Hematopoietic multipotent progenitor cell treated with erythropoietin and hydrocortisone succinate and interleukin-3 and kit ligand, for 4 days (in vitro differentiated cells): ENCODE measurements at regions not wholly inside any gene's neighbourhood (a gene's known extent, or its start where the extent isn't known, plus 50 kb on each side); places are given as distances from the start of the nearest gene placed in this dataset.

Experiments
- DNase-seq: peaks from one replicate; pipeline ENCODE4 v3.0.0-alpha.2; 2015

DNA sequence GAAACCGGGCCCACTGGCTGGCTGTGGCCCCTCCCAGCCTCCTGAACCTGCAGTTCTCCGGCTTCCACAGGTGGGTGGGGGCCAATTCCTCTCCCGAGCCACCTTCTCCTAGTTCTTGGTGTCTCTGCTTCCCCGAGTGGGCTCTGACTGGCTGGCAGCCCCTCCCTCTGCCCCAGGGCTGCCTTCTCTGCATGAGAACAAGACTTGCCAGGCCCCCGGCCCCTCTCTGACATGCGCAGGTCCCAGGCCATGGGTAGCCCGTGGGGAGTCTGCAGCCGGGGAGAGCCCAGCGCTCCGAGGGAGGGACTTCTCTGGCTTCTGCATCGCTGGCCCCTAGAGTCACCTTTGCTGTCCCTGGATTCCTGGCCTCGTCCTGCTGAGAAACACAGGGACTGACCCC lies 421.7 kb downstream of the IRX2 start:
- no peak for DNase-seq

DNA sequence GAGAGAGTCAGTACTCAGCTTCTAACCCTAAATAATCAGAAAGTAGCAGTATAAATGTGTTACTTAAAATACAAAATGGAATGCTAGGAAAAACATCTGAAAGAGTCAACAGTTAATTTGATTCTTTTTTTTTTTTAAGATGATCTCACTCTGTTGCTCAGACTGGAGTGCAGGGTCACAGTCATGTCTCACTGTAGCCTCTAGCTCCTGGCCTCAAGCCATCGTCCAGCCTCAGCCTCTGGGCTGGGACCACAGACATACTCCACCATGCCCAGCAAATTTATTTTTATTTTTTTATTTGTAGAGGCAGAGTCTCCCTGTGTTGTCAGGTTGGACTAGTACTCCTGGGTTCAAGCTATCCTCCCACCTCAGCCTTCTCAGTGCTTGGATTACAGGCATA lies 424.9 kb downstream of the IRX2 start:
- no peak for DNase-seq

DNA sequence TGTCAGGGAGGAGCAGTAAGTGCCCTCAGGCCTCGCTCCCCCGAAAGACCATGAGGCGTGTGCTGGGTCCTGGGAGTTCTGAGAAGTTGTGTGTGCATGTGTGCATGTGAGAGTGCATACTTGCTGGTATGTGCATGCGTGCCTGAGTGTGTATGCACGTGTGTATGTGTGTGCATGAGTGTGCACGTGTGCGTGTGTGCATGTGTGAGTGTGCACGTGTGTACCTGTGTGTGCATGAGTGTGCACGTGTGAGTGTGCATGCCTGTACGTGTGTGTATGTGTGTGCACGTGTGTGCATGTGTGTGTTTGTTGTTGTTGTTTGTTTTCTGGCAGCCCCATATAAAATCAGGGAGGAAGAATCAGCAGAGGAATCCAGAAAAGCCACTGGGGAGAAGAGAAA lies 426.7 kb downstream of the IRX2 start:
- DNase-seq, result no peak

DNA sequence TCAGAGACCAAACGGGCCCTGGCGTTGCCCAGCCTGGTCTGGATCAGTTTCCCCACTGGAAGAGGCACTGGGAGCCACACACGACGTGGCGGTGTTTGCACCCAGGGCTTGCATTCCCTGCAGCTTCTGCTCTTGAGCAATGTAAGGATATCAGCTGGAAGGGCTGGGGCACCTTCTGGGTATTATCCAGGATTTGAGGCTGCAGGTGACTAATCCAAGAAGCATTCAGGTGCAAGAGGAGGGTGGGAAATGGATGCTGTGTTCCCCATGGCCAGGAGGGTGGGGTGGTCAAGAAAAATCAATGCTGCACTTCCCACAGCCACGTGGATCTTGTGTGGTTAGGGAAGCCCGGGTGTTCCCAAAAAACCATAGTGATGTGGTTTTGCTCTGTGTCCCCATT lies 430.9 kb downstream of the IRX2 start:
- DNase-seq, result no peak

DNA sequence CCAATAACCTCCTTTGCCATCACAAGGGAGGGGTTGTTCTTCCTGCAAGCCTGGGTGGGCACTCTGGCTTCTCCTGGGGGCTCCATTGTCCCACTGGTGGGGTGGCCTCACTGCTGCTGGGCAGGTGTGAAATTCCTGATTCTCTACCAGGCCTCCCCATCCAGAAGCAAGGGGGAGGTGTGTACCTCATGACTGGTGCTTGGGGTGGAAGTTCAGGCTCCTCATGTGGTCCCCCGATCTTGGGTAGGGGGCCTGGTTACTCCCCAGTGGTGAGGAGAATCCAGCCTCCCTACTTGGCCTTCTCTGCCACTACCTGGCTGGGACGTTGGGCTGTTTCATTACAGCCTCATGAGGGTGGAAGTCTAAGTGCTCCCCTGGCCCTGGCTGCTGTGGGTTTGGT lies 433.9 kb downstream of the IRX2 start:
- no peak for DNase-seq

DNA sequence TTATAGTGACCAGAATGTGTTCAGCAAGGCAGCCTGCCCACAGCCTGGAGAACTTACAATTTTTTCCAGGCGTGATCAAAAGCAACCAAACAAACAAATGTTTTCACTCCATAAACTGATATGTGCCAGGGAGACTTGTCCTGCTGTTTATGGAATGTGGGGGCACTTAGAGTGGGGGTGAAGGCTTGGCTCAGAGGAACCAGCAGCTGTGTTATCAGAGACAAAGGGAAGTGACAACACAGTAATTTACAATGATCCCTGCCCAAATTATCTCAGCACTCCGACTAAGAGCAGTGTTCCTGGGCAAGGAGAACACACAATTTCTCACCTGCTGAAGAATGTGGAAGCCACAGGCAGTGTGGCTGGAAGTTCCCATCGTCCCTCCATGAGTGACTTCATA lies 429.1 kb upstream of the IRX4 start:
- no peak for DNase-seq

DNA sequence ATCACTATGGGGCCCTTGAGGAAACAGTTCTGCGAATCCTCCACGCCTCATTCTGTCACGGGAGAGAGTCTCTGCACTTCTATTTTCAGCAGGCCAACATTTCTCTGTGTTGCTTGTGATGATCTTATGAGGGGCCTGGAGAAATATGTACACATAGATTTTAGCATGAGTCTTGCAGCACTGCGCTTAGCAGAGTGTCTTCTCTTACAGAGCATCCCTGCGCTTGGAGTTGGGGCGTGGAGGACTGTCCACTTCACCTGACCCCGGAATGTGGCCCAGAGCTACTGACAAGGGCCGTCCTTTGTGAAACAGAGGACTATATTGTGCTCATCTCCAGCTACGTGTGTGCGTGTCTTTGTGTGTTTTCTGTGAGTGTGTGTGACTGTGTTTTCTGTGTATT lies 428.2 kb upstream of the IRX4 start:
- no peak for DNase-seq

DNA sequence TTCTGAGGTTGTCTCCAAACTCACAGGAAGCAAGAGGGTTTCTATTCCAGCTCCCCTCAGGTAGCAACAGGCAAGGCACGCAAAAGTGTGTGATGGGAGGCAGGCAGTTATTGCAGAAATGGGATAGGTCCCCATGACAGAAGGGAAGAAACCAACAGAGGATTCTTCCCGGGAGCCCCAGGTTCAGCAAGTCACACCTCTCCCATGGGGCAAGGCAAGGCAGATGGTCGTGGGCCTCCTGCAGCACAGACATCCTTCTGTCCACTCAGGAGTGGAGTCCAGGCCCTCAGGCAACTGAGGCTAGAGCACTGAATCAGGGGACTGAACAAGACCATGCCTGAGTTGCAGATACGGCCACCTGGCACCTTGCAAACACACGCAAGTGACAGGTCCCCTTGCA lies 424.9 kb upstream of the IRX4 start:
- DNase-seq, result no peak

- no peak for DNase-seq
These were observed 424.0 kb upstream of the IRX4 start for GRCh38 chr5:2306711-2307110.

- no peak for DNase-seq
These were observed 420.8 kb upstream of the IRX4 start for GRCh38 chr5:2303431-2304100.

DNA sequence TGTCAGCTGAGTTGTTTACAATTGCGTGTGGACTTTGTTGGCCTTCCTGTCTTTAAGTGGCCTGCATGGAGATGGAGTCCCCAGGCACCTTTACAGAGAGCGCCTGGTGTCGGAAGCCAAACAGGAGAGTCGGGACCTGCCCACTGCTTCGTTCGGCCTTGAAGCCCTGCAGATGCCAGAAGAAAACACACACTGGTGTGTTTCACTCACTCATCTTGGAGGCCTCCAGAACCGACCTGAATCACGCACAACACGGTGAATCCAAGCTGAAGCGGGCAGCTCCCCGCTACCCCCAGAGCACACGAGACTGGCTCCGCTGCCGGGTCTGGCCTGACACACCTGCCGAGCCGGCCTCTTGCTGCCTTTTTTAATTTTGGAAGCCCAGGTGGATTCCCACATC lies 419.4 kb upstream of the IRX4 start:
- no peak for DNase-seq

GRCh38 chr5:2300861-2301574 lies 418.3 kb upstream of the IRX4 start:
- no peak for DNase-seq

- no peak for DNase-seq
These were observed 417.7 kb upstream of the IRX4 start for GRCh38 chr5:2300421-2300820.

- DNase-seq, result no peak
These were observed 416.9 kb upstream of the IRX4 start for GRCh38 chr5:2299388-2300220.

DNA sequence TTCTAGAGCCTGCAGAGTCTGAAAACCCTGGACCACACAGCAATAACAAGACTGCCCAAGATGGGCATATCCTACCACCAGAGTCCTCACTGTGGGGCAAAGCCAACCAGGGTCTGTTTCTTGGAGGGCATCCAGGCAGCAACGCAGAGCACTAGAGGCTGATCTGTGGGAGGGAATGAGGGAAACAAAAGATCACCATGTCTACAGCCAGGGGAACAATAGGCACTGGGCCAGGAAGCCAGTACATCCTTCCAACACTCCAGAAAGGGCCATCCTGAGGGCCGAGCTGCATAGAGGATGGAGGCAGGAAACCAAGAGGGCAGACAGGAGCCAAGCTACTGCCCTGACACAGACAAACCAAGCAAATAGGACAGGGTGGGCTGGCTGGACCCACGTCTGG lies 416.1 kb upstream of the IRX4 start:
- no peak for DNase-seq

GRCh38 chr5:2297991-2298390 lies 415.3 kb upstream of the IRX4 start:
- no peak for DNase-seq

DNA sequence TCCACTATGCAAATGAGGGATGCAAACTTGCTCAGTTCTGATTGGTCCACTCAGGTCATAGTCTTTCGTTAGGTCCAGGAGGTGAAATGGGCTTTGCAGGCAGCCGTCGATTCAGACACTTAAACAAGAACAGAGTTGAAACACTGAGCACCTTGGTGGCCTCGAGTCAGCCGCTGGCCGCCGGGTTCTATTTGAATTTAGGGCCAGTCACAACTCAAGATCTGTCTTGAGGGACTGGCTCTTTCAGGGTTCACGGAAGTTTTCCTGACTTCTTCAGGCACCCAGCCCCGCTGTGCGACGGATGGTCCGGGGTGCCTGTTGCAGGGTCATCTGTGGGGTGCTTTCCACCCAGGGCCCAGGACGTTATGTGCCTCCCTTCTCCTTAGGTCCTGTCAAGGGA lies 412.8 kb upstream of the IRX4 start:
- DNase-seq, result no peak

GRCh38 chr5:2293906-2294305 lies 411.2 kb upstream of the IRX4 start:
- no peak for DNase-seq

DNA sequence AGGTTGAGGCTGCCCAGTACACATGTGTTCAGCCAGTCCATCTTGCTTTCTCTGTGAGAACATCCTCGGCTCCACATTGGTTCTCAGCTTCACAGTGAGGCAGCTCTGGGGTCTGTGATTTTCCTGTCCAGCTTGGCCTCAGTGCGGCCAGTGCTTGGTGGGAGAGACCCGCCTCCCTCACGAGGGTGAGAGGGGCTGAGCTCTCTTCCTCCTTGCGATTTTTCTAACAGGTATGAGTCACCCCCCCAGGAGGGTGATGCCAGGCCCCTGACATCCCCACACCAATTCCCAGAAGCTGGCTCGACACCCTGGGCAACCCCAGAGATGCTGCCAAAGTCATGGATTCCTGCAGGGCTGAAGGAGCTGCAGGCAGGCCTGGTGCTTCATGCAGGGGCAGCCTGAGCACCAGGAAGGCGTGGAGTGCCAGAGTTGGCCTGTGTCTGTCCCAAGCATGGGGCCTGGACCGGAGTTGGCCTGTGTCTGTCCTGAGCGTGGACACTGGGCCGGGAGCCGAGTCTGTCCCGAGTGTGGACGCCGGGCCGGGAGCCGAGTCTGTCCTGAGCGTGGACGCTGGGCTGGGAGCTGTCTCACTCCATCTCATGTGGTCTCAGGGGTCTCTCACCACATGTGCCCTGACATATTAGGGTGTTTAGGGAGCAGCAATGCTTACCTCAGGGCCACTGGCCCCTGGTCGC lies 408.6 kb upstream of the IRX4 start:
- no peak for DNase-seq

GRCh38 chr5:2289380-2289779 lies 406.7 kb upstream of the IRX4 start:
- DNase-seq, result no peak

DNA sequence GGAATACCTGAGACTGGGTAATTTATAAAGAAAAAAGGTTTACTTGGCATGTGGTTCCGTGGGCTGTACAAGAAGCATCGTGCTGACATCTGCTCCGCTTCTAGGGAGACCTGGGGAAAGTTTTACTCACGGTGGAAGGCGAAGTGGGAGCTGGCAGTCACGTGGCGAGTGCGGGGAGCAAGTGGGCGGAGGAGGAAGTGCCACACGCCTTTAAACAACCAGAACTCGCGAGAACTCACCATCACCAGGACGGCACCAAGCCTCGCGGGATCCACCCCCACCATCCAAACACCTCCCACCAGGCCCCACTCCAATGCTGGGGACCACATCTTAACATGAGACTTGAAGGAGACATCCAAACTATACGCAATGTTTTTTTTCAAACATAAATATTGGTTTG lies 406.2 kb upstream of the IRX4 start:
- no peak for DNase-seq

GRCh38 chr5:2288466-2288865 lies 405.7 kb upstream of the IRX4 start:
- DNase-seq, result no peak

DNA sequence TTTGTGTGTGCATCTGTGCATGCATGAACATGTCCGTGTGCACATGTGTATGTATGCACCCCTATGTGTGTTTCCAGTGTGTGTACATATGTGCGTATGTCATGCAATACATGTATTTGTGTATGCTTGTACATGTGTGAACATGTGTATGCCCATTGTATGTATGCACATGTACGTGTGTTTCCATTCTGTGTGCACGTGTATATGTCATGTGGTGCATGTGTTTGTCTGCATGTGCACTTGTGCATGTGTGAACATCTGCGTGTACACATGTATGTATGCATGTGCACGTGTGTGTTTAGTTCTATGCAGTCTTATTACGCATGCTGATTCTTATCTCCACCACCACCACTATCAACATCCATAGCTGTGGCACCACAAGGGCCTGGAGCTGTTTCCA lies 403.5 kb upstream of the IRX4 start:
- DNase-seq, result no peak

DNA sequence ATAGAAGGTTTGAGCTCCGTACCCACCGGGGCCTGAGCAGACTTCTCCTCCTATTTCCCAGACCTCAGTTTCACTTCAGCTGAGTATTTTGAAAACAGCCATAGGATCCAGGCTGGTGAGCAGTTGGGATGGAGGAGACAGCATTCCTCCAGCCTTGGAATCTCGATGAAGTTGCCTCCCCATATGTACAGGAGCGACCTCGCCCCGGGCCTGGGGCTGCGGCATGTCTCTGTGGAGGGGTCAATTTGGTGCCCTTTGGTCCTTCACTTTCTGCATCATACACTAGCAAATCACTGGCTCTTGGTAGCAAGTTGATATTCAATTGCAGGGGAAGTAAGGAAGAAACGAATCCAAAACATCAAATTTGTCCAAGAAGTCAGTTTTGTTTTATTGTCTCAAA lies 402.0 kb upstream of the IRX4 start:
- no peak for DNase-seq
